ENCODE measurements at regions not wholly inside any gene's neighbourhood (a gene's known extent, or its start where the extent isn't known, plus 50 kb on each side); places are given as distances from the start of the nearest gene placed in this dataset.
"Not testable (repeated sequence)": the region's sequence is repeated elsewhere in the genome, so short reads cannot be mapped to it uniquely, and the experiment has no call there.

- intact Hi-C loops (cut with DNase I) = no loop called here
- DNase-seq = no peak
These were observed 205.9 kb upstream of the RNF32 start for GRCh38 chr7:156434706-156435105.

- intact Hi-C loops (cut with DNase I) = no loop called here
- no peak for DNase-seq
These were observed 208.6 kb upstream of the RNF32 start for GRCh38 chr7:156432018-156432417.

DNA sequence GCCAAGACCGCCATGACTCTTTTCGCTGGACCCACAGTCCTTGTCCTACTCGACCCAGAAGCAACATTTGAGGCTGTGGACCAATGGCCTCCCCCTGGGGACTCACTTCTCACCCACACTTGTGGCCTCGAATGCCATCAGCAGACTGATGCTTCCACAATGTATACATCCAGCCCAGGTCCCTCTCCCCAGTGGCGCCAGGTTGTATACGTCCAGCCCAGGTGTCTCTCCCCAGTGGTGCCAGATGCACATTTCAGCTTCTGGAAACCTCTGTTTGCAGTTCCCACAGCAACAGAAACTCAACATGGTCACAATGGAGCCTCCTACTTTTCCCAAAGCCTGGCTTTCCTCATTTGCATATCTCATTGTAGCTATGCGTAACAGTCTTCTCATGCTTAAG is 210.5 kb upstream of the RNF32 start:
- no peak for DNase-seq
- intact Hi-C loops (cut with DNase I) = no loop called here

GRCh38 chr7:156429514-156429913 is 211.1 kb upstream of the RNF32 start:
- intact Hi-C loops (cut with DNase I) = no loop called here
- DNase-seq = no peak

GRCh38 chr7:156423876-156424275 is 216.7 kb upstream of the RNF32 start:
- intact Hi-C loops (cut with DNase I) = no loop called here

GRCh38 chr7:156420496-156420895 is 220.1 kb upstream of the RNF32 start:
- peak in 1 of 42 donors; percentile 9 for DNase-seq
- intact Hi-C loops (cut with DNase I) = no loop called here

More at GRCh38 chr7:156423876-156424275, 216.7 kb upstream of the RNF32 start:
- no peak for DNase-seq

- intact Hi-C loops (cut with DNase I) = no loop called here
- DNase-seq = peak in 1 of 42 donors; percentile 22
These were observed 220.8 kb upstream of the RNF32 start for GRCh38 chr7:156419782-156420181.

GRCh38 chr7:156402255-156402654 is 238.3 kb upstream of the RNF32 start:
- intact Hi-C loops (cut with DNase I) = no loop called here

DNA sequence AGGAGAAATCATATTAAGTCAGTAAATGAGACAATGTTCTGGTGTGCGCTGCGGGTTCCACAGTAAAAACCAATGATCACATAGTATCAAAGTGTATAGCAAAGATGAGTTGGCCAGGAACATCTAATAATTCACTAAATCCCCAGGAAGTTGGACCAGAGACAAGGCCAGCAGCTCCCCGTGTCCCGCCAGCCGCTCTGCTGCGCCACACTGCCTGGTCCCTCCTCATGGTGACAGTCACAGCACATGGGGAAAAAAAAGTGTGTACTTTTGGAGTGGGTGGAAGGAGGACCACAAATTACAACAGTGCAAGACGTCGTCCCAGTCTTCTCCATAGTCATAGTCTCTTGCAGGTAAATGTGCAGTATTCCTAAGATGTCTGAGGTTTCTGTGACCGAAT is 239.0 kb upstream of the RNF32 start:
- intact Hi-C loops (cut with DNase I) = no loop called here

More at GRCh38 chr7:156402255-156402654, 238.3 kb upstream of the RNF32 start:
- DNase-seq = no peak

GRCh38 chr7:156400046-156400445 is 240.5 kb upstream of the RNF32 start:
- intact Hi-C loops (cut with DNase I) = no loop called here
- peak in 1 of 42 donors; percentile 31 for DNase-seq

More for the DNA sequence above, 239.0 kb upstream of the RNF32 start:
- no peak for DNase-seq

- intact Hi-C loops (cut with DNase I) = no loop called here
- DNase-seq = peak in 1 of 42 donors; percentile 38
These were observed 243.3 kb upstream of the RNF32 start for GRCh38 chr7:156397249-156397648.

- peak in 1 of 42 donors; percentile 20 for DNase-seq
- intact Hi-C loops (cut with DNase I) = no loop called here
These were observed 251.4 kb upstream of the RNF32 start for GRCh38 chr7:156389116-156389692.

GRCh38 chr7:156386097-156386496 is 254.5 kb upstream of the RNF32 start:
- peak in 1 of 42 donors; percentile 39 for DNase-seq
- intact Hi-C loops (cut with DNase I) = no loop called here

DNA sequence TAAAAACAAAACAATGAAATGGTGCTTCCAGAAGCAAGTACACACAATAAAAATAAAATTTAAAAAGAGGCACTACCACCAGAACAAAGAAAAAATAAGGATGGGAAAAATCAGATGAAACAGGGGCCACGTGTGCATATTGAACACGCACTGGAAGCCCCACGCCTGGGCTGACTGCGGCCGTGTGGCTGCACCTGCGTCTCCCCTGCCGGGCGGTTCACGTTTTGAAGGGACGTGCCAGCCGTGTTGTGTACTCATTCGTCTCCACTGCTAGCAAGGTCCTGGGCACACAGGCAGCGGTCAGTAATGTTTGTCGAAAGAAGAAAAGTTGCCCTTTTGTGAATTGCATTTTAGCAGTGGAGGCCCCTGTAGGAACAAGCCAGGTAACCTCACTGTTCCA is 255.9 kb upstream of the RNF32 start:
- intact Hi-C loops (cut with DNase I) = no loop called here
- peak in 1 of 42 donors; percentile 13 for DNase-seq

GRCh38 chr7:156383526-156383925 is 257.0 kb upstream of the RNF32 start:
- intact Hi-C loops (cut with DNase I) = no loop called here
- DNase-seq = peak in 1 of 42 donors; percentile 3

GRCh38 chr7:156380261-156380660 is 260.3 kb upstream of the RNF32 start:
- intact Hi-C loops (cut with DNase I) = no loop called here

DNA sequence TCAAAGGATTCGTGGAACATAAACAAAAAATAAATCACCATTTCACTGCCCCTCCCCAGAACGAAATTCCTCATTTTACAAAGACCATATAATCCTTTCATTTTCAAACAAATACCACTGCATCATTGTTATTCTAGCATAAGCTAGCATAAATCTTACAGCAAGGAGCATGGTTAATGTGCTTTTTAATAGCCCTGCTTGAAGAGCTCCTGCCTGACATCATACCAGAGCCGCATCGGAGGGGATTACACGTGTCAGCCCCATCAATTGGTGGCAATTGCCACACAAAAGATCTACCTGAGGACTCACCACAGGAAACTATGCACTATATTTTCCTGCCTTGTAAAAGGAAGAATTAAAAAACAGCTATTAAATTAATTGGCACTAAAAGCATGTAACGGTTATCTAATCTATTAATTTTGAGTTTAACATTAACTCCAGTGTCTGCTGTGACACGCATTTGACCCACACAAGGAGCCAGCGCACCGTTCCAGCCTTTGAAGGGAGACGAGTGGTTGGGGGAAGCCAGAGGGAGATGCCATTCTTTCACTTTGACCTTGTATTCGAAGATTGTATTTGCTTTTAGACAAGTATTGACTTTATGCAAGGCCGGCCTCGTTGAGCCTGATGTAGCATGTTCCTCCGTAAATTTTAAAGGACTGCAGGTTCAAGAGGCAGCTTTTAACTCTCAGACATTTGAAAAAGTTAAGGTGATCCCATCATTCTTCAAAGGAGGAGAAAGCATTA is 261.1 kb upstream of the RNF32 start:
- DNase-seq = no peak
- intact Hi-C loops (cut with DNase I) = no loop called here

More at GRCh38 chr7:156380261-156380660, 260.3 kb upstream of the RNF32 start:
- DNase-seq = no peak

GRCh38 chr7:156378806-156379205 is 261.8 kb upstream of the RNF32 start:
- intact Hi-C loops (cut with DNase I) = no loop called here
- peak in 1 of 42 donors; percentile 11 for DNase-seq

GRCh38 chr7:156376317-156376716 is 264.3 kb upstream of the RNF32 start:
- intact Hi-C loops (cut with DNase I) = no loop called here
- DNase-seq = no peak

DNA sequence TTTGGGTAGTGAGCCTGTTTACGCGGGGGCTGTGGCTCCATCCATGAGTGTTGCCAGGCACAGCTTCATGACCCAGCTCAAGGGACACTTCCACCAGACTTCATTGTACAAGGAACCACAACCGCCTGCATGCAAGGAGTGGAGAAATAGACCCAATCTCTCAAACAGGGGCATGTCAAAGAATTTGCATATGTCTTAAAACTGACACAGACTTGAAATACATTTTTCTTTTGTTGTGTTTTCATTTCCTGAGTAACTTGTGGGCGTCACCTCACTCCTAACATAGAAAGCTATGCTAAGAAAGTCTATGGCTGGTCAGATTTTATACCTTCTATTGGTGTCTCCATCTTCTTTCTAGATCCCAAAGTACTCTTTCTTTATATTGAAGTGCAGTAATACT is 266.2 kb upstream of the RNF32 start:
- intact Hi-C loops (cut with DNase I) = no loop called here
- DNase-seq = no peak

DNA sequence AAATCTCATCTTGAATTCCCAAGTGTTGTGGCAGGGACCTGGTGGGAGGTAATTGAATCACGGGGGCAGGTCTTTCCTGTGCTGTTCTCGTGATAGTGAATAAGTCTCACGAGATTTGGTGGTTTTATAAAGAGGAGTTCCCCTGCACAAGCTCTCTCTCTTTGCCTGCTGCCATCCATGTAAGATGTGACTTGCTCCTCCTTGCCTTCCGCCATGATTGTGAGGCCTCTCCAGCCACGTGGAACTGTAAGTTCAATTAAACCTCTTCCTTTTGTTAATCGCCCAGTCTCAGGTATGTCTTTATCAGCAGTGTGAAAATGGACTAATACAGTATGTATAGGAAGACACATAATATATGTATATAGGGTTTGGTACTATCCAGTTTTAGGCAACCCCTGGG is 270.6 kb upstream of the RNF32 start:
- DNase-seq; intact Hi-C loops (cut with DNase I): not testable (repeated sequence)

All from head of caudate nucleus (tissue), 42 donors.